HG03378 (cell line): ENCODE measurements at regions not wholly inside any gene's neighbourhood (a gene's known extent, or its start where the extent isn't known, plus 50 kb on each side); places are given as distances from the start of the nearest gene placed in this dataset.

ENCODE experiments used
- ATAC-seq: cut with Tn5 transposase; IDR thresholded peaks from one replicate; pipeline ENCODE4 v1.9.1; 2021; ENCODE audit warnings: mild to moderate bottlenecking, moderate library complexity; ENCODE audit not compliant: unreplicated experiment

DNA sequence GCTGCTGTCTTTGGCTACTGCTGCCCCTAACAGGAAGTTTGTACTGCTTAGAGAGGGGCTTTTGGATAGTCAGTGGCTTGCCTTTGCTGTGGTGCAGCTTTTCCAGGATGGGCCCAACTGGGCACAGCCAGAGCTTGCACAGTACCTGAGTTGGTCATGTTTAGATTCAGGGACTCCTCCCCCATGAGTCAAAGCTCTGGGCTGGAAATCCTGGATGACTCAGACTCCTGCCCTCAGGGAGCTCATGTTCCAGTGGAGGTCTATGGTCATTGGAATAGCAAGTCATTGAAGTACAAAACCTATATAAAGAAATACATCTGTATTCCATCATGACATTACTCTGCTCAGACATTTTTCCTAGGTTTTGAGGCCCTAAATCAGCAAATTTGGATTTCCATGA lies 66.7 kb upstream of the PJA1 start:
- no peak for ATAC-seq

DNA sequence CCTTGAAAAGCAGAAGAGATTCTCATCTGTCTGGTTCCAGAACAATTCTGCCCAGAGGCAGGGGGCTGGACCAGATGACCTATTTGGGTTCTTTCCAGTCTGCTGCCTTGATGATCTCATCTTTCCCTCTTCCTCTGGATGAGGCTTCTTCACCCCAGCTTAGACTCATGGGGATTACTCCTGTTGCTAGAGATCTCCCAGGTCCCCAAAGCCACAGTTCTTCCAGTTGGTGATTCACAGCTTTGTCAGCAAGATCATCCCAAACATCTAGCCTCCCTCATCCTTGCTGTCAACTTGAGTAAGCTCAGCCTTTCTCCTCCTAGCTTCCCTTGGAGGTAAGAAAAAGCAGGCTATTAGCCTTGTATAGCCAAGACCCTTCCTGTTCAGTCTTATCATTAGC lies 64.2 kb upstream of the PJA1 start:
- no peak for ATAC-seq

DNA sequence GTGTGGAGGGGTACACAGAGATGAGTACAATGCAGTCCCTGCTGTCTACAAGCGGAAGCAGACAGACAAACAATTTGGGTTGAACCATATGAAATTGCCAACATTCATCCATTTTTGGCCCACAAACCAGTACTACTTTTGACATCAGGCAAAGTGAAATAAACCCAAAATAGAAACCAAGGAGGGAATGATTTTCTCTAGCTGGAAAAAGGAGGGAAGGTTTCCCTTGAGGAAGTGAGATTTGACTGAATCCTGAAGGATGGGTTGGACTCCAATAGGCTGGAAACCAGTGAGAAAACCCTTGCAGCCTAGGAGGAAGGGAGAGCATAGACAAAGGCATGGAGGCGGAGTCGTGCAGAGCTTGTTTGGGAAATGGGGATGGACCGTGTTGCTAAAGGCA lies 63.5 kb upstream of the PJA1 start:
- ATAC-seq: no peak

DNA sequence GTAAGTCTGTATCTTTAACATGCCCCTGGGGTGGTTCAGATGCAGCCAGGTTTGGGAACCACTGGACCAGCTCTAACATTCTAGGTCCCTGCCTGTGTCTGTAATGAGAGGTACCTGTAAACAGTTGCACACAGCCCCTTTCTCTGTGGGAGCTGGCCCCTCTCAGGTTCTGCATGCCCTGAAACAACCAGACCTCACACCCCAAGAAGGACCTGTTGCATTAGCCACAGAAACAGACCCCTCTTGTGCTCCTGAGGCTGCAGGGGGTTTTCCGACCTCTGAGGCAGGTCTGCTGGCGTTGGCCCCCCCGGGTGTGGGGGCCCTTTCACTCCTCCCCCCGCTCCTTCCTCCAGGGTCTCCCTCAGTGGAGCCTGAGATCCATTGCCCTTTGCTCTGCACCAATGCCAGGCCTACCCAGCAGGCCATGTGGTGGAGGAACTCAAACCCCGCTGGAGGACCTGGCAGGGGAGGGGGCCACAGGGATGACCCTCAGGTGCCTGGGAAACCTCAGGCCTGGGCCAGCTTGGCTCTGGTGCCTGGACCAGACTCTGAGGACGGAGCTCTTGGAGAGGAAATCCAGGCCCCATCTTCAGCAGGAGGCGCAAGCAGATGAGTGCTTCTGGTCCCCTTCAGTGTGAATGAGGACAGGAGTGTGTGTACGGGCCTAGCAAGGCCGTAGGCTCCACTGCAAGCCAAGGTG lies 61.4 kb upstream of the PJA1 start:
- no peak for ATAC-seq

DNA sequence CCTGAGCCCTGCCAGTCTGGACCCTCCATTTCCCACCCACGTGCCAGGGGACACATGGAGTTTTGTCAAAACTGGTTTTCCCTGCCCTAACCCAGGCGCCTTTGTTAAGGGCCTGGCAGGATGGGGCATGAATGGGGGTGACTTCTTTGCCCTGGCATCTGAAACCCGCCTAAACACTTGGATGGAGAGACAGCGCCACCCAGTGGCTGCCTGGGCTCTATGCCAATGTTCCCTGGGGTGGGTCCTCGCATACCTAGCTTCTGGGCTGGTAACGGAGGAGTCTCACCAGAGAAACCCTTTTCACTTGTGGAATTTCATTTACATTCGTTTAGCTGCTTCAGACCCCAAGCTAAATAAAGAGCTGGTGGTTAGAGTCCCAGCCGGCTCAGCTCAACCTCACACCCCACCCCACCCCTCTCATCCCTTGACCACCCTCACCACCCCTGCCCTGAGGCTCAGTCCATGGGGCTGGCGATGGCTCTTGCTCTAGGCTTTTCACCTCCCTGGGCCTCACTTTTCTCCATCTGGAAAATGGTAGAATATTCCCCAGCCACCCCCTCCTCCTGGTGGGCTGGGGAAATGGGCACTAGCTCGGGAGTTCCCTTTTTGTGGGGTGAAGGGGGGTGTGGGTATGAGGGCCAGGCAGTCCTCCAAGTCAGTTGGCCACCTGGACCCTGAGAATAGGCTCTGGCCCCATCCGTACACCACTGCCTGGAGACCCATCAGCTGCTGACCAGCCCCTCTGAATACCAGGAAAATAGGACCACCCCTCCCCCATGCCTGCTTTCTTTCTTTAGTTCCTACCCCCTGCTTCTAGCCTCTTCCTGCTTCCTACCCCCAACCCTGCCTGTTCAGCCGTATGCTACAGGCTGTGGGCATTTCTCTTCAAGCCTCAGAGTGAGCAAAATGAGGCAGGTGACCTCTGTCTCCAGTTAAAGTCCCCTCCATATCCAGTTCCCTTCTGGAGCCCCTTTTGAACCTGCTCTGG lies 57.1 kb upstream of the PJA1 start:
- peak; percentile 61 for ATAC-seq

DNA sequence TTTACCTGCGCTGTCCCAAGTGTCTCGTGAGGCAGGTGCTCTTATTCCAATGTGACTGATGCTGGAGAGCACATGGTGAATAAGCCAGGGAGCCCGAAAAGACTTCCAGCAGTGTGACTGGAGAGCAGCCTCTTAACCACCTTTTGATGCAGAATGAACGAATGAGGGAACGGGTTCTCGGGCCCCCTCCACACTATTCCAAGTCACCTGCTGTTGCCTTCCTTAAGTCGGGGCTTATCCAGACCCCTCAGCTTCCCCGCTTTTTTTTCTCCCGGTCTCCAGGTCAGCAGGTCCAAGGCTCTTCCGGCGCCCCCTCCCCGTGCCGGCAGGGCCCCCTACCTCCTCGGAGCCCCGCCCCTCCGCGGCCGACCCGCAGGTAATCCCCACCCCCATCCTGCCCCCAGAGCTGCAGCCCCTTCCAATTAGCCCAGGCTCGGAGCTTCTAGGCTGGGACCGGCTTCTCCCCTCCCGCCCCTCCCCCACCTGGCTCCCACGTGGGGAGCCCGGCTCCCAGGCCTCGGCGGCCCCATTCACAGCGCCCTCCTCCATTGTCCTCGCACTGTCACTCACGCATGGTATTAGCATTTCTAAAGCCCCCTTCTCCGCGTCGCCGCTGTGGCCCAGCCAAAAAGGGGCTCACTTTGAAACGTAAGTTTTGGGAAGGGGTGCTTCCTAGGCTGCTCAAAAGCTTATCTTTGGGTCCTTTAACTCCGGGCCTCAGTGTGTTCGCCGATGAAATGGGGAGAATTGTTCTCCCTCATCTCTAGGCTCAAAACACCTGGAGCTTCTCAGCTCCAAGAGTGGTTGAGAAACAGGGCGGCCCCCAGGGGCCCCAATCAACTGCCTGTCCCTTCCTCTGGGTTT lies 56.2 kb upstream of the PJA1 start:
- no peak for ATAC-seq

DNA sequence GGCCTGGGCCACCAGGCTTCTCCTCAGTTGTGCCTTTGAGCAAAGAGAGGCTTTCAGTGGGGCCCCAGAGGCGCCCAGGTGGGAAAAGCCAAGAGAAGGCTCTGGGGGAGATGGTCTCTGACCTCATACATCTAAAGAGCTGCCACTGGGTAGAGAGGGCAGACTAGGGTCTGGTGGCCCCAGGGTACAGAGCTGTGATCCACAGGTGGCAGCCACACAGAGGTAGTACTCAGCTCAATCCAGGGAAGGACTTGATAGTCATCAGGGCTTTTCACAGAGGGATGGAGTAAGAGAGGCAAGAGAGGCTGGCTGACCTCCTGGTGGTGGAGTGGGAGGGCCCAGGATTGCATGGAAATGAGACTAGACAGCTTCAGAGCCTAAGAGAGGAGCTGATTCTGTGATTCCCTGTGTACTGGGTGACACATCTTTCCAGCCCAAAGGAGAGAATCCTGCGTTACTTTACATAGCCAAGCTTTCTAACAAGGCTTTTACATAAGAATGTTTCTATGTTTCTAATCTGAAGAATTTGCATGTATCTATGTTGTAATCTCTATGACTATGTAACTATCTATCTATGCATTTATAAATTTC lies 53.2 kb upstream of the PJA1 start:
- ATAC-seq: no peak

DNA sequence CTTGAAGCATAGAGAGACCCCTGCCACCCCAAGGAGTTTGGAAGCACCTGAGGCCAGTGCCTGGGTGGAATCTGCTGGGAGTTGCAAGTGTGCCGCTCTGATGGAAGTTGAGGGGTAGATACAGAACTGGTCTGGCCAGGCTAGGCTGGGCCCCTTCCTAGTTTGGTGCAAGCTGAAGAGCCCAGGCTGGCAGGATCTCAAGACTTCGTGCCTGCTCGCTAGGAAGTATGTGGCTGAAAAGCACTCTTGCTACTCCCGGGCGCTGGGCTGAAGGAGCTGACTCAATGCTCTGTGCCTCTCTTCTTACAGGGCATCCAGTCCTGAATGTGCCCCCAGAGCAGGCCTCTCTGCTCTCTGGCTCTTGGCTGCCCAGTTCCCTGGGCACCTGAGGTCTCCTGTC lies 51.7 kb upstream of the PJA1 start:
- no peak for ATAC-seq

DNA sequence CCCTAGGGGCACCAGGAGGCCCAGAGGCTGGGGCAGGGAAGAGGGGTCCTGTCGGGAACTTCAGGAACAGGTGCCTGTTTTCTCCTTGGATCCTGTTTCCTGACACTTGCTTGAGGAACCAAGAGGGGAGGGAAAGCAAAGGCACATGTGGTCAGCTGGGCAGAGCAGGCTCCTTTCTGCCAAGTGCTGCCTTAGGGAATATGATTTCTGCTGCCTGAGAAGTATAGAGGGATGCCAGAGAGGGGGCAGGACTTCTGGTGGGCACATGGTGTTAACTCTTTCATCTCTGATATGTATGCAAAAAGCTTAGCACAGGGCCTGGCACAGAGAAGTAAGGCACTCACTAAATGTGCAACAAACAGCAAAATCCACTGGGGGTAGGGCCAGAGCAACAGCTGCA lies 51.2 kb upstream of the PJA1 start:
- no peak for ATAC-seq

DNA sequence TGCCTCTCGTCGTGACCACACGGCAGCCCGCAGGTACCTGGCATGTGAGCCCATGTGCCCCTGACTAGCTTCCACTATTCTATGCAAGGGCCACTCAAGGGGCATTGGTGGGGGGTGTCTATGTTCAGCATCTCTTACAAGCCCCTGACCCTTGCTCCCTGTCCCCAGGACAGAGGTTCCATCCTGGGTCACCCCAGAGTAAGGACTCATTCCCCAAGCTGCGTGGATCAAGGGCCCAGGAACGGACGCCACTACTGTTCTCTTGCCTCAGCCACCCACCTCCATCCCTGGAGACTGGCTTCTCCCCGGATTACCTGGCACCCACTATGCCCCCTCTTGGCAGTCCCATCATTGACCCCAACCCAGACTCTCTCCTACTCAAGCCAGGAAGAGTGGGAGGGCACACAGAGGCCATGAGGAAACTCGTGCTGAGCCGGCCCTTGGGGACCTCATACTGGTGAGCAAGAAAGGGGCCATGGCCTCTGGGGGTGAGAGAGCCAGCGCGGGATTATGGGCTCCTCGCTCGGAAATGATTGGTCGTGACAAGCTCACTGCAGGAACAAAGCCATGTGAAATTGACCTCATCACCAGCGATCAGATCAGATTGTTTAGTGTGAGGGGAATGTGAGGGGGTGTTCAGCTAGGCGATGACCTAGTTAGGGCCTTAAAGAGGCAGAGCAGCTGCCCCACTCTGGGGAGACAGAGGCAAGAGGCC lies 50.1 kb upstream of the PJA1 start:
- ATAC-seq: no peak
